ENCODE measurements at regions not wholly inside any gene's neighbourhood (a gene's known extent, or its start where the extent isn't known, plus 50 kb on each side); places are given as distances from the start of the nearest gene placed in this dataset.

DNA sequence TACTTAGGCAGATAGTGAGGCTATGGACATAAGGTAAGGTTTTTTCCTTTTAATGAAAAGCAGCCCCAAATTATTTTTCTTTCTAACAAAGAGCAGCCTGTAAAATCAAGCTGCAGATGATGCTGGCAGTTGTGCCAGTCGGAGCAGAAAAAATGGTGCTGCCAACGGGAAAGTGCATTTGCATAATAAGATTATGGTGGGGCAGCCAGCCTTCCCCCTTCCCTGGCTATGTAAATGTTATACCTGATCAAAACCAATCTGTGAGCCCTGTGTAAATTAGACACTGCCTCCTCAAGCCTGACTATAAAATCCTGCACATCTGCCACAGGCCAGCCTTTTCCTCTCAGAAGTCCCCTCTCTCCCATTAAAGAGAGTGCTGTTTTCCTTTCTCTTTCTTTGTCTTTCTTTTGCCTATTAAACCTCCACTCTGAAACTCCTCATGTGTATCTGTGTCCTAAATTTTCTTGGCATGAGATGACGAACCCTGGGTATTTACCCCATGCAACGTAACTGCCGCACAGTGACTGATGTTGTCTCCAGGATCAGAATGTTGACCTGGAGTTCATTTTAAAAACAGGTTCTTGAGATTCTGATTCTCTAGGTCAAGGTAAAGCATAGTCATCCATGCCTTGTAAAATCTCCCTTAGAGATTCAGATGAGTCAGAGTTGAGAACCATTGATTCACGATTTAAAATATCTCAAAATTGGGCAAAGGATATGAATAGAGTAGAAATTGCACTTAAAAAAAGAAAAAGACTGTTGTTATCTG lies 167.3 kb upstream of the C1GALT1 start:
- TF ChIP-seq, protein P1, sequence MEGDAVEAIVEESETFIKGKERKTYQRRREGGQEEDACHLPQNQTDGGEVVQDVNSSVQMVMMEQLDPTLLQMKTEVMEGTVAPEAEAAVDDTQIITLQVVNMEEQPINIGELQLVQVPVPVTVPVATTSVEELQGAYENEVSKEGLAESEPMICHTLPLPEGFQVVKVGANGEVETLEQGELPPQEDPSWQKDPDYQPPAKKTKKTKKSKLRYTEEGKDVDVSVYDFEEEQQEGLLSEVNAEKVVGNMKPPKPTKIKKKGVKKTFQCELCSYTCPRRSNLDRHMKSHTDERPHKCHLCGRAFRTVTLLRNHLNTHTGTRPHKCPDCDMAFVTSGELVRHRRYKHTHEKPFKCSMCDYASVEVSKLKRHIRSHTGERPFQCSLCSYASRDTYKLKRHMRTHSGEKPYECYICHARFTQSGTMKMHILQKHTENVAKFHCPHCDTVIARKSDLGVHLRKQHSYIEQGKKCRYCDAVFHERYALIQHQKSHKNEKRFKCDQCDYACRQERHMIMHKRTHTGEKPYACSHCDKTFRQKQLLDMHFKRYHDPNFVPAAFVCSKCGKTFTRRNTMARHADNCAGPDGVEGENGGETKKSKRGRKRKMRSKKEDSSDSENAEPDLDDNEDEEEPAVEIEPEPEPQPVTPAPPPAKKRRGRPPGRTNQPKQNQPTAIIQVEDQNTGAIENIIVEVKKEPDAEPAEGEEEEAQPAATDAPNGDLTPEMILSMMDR (IDR thresholded peaks at IDR 0.05): no peak
- no peak for TF ChIP-seq POLR2A (IDR thresholded peaks at IDR 0.05)
